ENCODE measurements at regions not wholly inside any gene's neighbourhood (a gene's known extent, or its start where the extent isn't known, plus 50 kb on each side); places are given as distances from the start of the nearest gene placed in this dataset.
A peak's percentile ranks its signal among the peaks of the same experiment; 100 is the strongest.

GRCh38 chr2:133816037-133816436, 247.8 kb upstream of the NCKAP5 start:
- Histone ChIP-seq H3K4me1 (ENCODE audit: control insufficient read depth in 1 of 2, insufficient read depth in 2 of 2, low read depth in 1 of 2, low read length in 1 of 2) (peaks cover 5 to 49% of the 10 kb centered on the region in 2 experiments), H3K79me2 (ENCODE audit: insufficient read depth) (no peaks in the 10 kb centered on the region), H3K9me2 (no peaks in the 10 kb centered on the region), H3K9ac (no peak overlapping the region), H3K27ac (ENCODE audit: low read depth in 2 of 2, low read length in 1 of 2) (peak overlapping the region in 1 of 2 experiments; percentile 93; a peak in 1 of 4 replicates), H3K4me3 (ENCODE audit: low read depth in 2 of 2, low read length in 1 of 2) (no peak overlapping the region), H3K27me3 (ENCODE audit: insufficient read depth) (no peaks in the 10 kb centered on the region), H3K9me3 (no peaks in the 10 kb centered on the region), H3F3A (replicated peaks; ENCODE audit: insufficient read depth) (peaks cover 31% of the 10 kb centered on the region), H4K20me1 (ENCODE audit: insufficient read depth) (no peaks in the 10 kb centered on the region), H2AFZ (ENCODE audit: low read depth) (no peak overlapping the region), H3K36me3 (replicated peaks in 1 of 2; ENCODE audit: control insufficient read depth in 1 of 2, insufficient read depth in 2 of 2, low read length in 1 of 2) (no peaks in the 10 kb centered on the region), H3K4me2 (no peak overlapping the region)
- ChIA-PET POLR2A (no interaction called here), CTCF (interaction anchor here (0.9 kb wide), 1 partner anchor 28 kb away, joined by 3 read pairs; no protein-coding TSS in a partner anchor)
- WGBS (ENCODE audit: low lambda C conversion rate) = 74% methylated on average over 3 of the region's 3 CpGs
- DNase-seq = no peak
- no peak for TF ChIP-seq RCOR1 (IDR thresholded peaks at IDR 0.05; ENCODE audit: low read length)
- no peak for TF ChIP-seq MEF2A (IDR thresholded peaks at IDR 0.05; ENCODE audit: borderline replicate concordance, low read depth)
- TF ChIP-seq REST (IDR thresholded peaks at IDR 0.05; ENCODE audit: low read depth, low read length) = no peak
- no peak for TF ChIP-seq FOXM1 (IDR thresholded peaks at IDR 0.05; ENCODE audit: low read depth)
- TF ChIP-seq USF1 (IDR thresholded peaks at IDR 0.05; ENCODE audit: borderline replicate concordance, low read depth) = no peak
- TF ChIP-seq TAF1 (IDR thresholded peaks at IDR 0.05; ENCODE audit: borderline replicate concordance, low read depth, low read length) = no peak
- no peak for TF ChIP-seq GABPA (IDR thresholded peaks at IDR 0.05; ENCODE audit: low read depth)
- TF ChIP-seq TEAD4 (IDR thresholded peaks at IDR 0.05; ENCODE audit: borderline replicate concordance, insufficient read depth) = no peak
- no peak for TF ChIP-seq NFIC (IDR thresholded peaks at IDR 0.05; ENCODE audit: borderline replicate concordance)
- TF ChIP-seq ZBTB33 (IDR thresholded peaks at IDR 0.05; ENCODE audit: borderline replicate concordance, low read depth) = no peak
- TF ChIP-seq SIN3A (IDR thresholded peaks at IDR 0.05; ENCODE audit: borderline replicate concordance, low read depth, low read length) = no peak
- no peak for TF ChIP-seq NRF1 (IDR thresholded peaks at IDR 0.05; ENCODE audit: low read depth, low read length)
- no peak for TF ChIP-seq PBX3 (IDR thresholded peaks at IDR 0.05)
- no peak for TF ChIP-seq SMC3 (IDR thresholded peaks at IDR 0.05; ENCODE audit: low read depth, low read length)
- TF ChIP-seq EP300 (IDR thresholded peaks at IDR 0.05; ENCODE audit: borderline replicate concordance in 1 of 2, low read depth in 1 of 2, low read length in 1 of 2) = no peak
- TF ChIP-seq CTCF (IDR thresholded peaks at IDR 0.05) = no peak
- no peak for TF ChIP-seq FOSL2 (IDR thresholded peaks at IDR 0.05; ENCODE audit: borderline replicate concordance, low read depth)
- no peak for TF ChIP-seq RXRA (IDR thresholded peaks at IDR 0.05; ENCODE audit: borderline replicate concordance, low read depth)
- TF ChIP-seq MXI1 (IDR thresholded peaks at IDR 0.05; ENCODE audit: low read depth, low read length) = no peak
